SK-N-SH treated with all-trans-retinoic acid at 6 μM for 48 hours (cell line): ENCODE measurements at regions not wholly inside any gene's neighbourhood (a gene's known extent, or its start where the extent isn't known, plus 50 kb on each side); places are given as distances from the start of the nearest gene placed in this dataset.

Experiments
- ATAC-seq: fragments of 200-7000 bp; cut with Tn5 transposase; 3 replicates; pipeline ENCODE4 v1.9.1; 2020; ENCODE audit warnings: mild to moderate bottlenecking, moderate library complexity
- ARNTL ChIP-seq: fragments of 450-650 bp; formaldehyde crosslinking; IDR thresholded peaks from 2 replicates; pipeline ENCODE4 v1.5.0; 2020; ENCODE audit warnings: low read depth, mild to moderate bottlenecking, moderate library complexity, borderline replicate concordance
- BACH2 ChIP-seq: fragments of 250-450 bp; sonication (Bioruptor Pico); IDR thresholded peaks from 2 replicates; pipeline ENCODE4 v1.9.0; 2021; ENCODE audit warnings: mild to moderate bottlenecking, borderline replicate concordance
- CREB5 ChIP-seq: fragments of 250-450 bp; sonication (Bioruptor Pico); IDR thresholded peaks from 2 replicates; pipeline ENCODE4 v1.5.1; 2020; ENCODE audit warnings: low read depth, mild to moderate bottlenecking, moderate library complexity
- CSDC2 ChIP-seq: fragments of 250-450 bp; sonication (Bioruptor Pico); IDR thresholded peaks from 2 replicates; pipeline ENCODE4 v1.5.0; 2020; ENCODE audit warnings: mild to moderate bottlenecking, moderate library complexity
- CSRNP3 ChIP-seq: fragments of 250-450 bp; sonication (Bioruptor Pico); IDR thresholded peaks from 2 replicates; pipeline ENCODE4 v1.5.1; 2021; ENCODE audit warnings: mild to moderate bottlenecking, moderate library complexity
- ESRRG ChIP-seq: fragments of 250-450 bp; sonication (Bioruptor Pico); IDR thresholded peaks from 2 replicates; pipeline ENCODE4 v1.6.1; 2021; ENCODE audit warnings: mild to moderate bottlenecking
- GLIS3 ChIP-seq: fragments of 250-450 bp; sonication (Bioruptor Pico); IDR thresholded peaks from 2 replicates; pipeline ENCODE4 v1.5.0; 2020; ENCODE audit warnings: mild to moderate bottlenecking, moderate library complexity
- OSR1 ChIP-seq: fragments of 250-450 bp; sonication (Bioruptor Pico); IDR thresholded peaks from 2 replicates; pipeline ENCODE4 v1.8.0; 2022; ENCODE audit warnings: moderate library complexity, mild to moderate bottlenecking, inconsistent platforms
- PATZ1 ChIP-seq: fragments of 250-450 bp; sonication (Bioruptor Pico); IDR thresholded peaks from 2 replicates; pipeline ENCODE4 v1.8.0; 2020; ENCODE audit warnings: mild to moderate bottlenecking, moderate library complexity, borderline replicate concordance
- POU6F1 ChIP-seq: fragments of 250-450 bp; sonication (Bioruptor Pico); IDR thresholded peaks from 2 replicates; pipeline ENCODE4 v1.8.0; 2021; ENCODE audit warnings: low read depth, mild to moderate bottlenecking, moderate library complexity, borderline replicate concordance
- PPARA ChIP-seq: fragments of 250-450 bp; sonication (Bioruptor Pico); IDR thresholded peaks from 2 replicates; pipeline ENCODE4 v1.5.0; 2020; ENCODE audit warnings: mild to moderate bottlenecking, borderline replicate concordance
- RARB ChIP-seq: fragments of 250-450 bp; sonication (Bioruptor Pico); IDR thresholded peaks from 2 replicates; pipeline ENCODE4 v1.8.0; 2021; ENCODE audit warnings: mild to moderate bottlenecking, moderate library complexity
- SNAI2 ChIP-seq: fragments of 250-450 bp; sonication (Bioruptor Pico); IDR thresholded peaks from 2 replicates; pipeline ENCODE4 v1.5.0; 2020; ENCODE audit warnings: mild to moderate bottlenecking, moderate library complexity
- TCF4 ChIP-seq: fragments of 250-450 bp; sonication (Bioruptor Pico); IDR thresholded peaks from 2 replicates; pipeline ENCODE4 v1.8.0; 2021; ENCODE audit warnings: mild to moderate bottlenecking, moderate library complexity, borderline replicate concordance
- TOX ChIP-seq: fragments of 250-450 bp; sonication (Bioruptor Pico); IDR thresholded peaks from 2 replicates; pipeline ENCODE4 v1.8.0; 2021; ENCODE audit warnings: mild to moderate bottlenecking, moderate library complexity, borderline replicate concordance
- TSHZ2 ChIP-seq: fragments of 250-450 bp; sonication (Bioruptor Pico); IDR thresholded peaks from 2 replicates; pipeline ENCODE4 v1.5.0; 2020; ENCODE audit warnings: mild to moderate bottlenecking, moderate library complexity
- ZC3H10 ChIP-seq: fragments of 250-450 bp; sonication (Bioruptor Pico); IDR thresholded peaks from 2 replicates; pipeline ENCODE4 v1.5.1; 2021; ENCODE audit warnings: mild to moderate bottlenecking, moderate library complexity
- ZFP30 ChIP-seq: fragments of 450-650 bp; formaldehyde crosslinking; IDR thresholded peaks from 2 replicates; pipeline ENCODE4 v1.5.0; 2022; ENCODE audit warnings: mild to moderate bottlenecking, moderate library complexity
- ZNF565 ChIP-seq: fragments of 450-650 bp; formaldehyde crosslinking; conservative IDR thresholded peaks from 2 replicates; pipeline ENCODE4 v1.5.0; 2020; ENCODE audit warnings: low read depth, mild to moderate bottlenecking, moderate library complexity
- ZNF70 ChIP-seq: fragments of 450-650 bp; formaldehyde crosslinking; IDR thresholded peaks from 2 replicates; pipeline ENCODE4 v1.5.0; 2020; ENCODE audit warnings: mild to moderate bottlenecking, moderate library complexity
- ZNF8 ChIP-seq: fragments of 450-650 bp; formaldehyde crosslinking; IDR thresholded peaks from 2 replicates; pipeline ENCODE4 v1.5.0; 2020; ENCODE audit warnings: mild to moderate bottlenecking, moderate library complexity

- TF ChIP-seq PATZ1 (CRISPR knock-in tag) (no peak), PPARA (CRISPR knock-in tag) (no peak), ESRRG (CRISPR knock-in tag) (no peak)
Measured at GRCh38 chr1:14504517-14504916, 94.0 kb upstream of the KAZN start (continued).

GRCh38 chr1:14506471-14507255 lies 91.8 kb upstream of the KAZN start:
- TF ChIP-seq ZNF8 = no peak
- TF ChIP-seq ZC3H10 (CRISPR knock-in tag) = no peak
- no peak for TF ChIP-seq TSHZ2 (CRISPR knock-in tag)
- TF ChIP-seq OSR1 (CRISPR knock-in tag) = no peak
- TF ChIP-seq SNAI2 (CRISPR knock-in tag) = no peak
- no peak for TF ChIP-seq GLIS3 (CRISPR knock-in tag)
- TF ChIP-seq PATZ1 (CRISPR knock-in tag) = no peak
- TF ChIP-seq BACH2 (CRISPR knock-in tag) = no peak
- TF ChIP-seq CREB5 = no peak
- no peak for TF ChIP-seq ZNF70 (CRISPR knock-in tag)
- no peak for TF ChIP-seq ARNTL (CRISPR knock-in tag)
- TF ChIP-seq ESRRG (CRISPR knock-in tag) = no peak
- TF ChIP-seq TCF4 (CRISPR knock-in tag) = no peak
- TF ChIP-seq CSDC2 (CRISPR knock-in tag) = no peak
- no peak for TF ChIP-seq PPARA (CRISPR knock-in tag)
- ATAC-seq = no peak

GRCh38 chr1:14507262-14507661 lies 91.2 kb upstream of the KAZN start:
- no peak for ATAC-seq
- TF ChIP-seq CSRNP3 (CRISPR knock-in tag) (no peak), ZNF70 (CRISPR knock-in tag) (no peak), ZNF565 (no peak), ARNTL (CRISPR knock-in tag) (no peak), TCF4 (CRISPR knock-in tag) (no peak), ZFP30 (CRISPR knock-in tag) (no peak), TOX (no peak), RARB (CRISPR knock-in tag) (no peak), POU6F1 (CRISPR knock-in tag) (no peak), ZNF8 (no peak)
